ENCODE measurements at regions not wholly inside any gene's neighbourhood (a gene's known extent, or its start where the extent isn't known, plus 50 kb on each side); places are given as distances from the start of the nearest gene placed in this dataset.
"Not testable (repeated sequence)": the region's sequence is repeated elsewhere in the genome, so short reads cannot be mapped to it uniquely, and the experiment has no call there.

GRCh38 chr2:15810477-15811150 is 129.7 kb upstream of the MYCN start:
- DNase-seq, result no peak

- no peak for DNase-seq
These were observed 129.0 kb upstream of the MYCN start for GRCh38 chr2:15811367-15811766.

- DNase-seq, result no peak
These were observed 128.1 kb upstream of the MYCN start for GRCh38 chr2:15812187-15812780.

GRCh38 chr2:15813481-15814266 is 126.7 kb upstream of the MYCN start:
- DNase-seq, result no peak

- DNase-seq, result no peak
These were observed 125.9 kb upstream of the MYCN start for GRCh38 chr2:15814403-15814802.

GRCh38 chr2:15814946-15815345 is 125.4 kb upstream of the MYCN start:
- DNase-seq, result no peak

- no peak for DNase-seq
These were observed 124.1 kb upstream of the MYCN start for GRCh38 chr2:15816226-15816625.

GRCh38 chr2:15816674-15817406 is 123.5 kb upstream of the MYCN start:
- no peak for DNase-seq

- no peak for DNase-seq
These were observed 122.6 kb upstream of the MYCN start for GRCh38 chr2:15817748-15818147.

- no peak for DNase-seq
These were observed 122.0 kb upstream of the MYCN start for GRCh38 chr2:15818318-15818753.

GRCh38 chr2:15818881-15819280 is 121.5 kb upstream of the MYCN start:
- no peak for DNase-seq

GRCh38 chr2:15819562-15820256 is 120.6 kb upstream of the MYCN start:
- no peak for DNase-seq

GRCh38 chr2:15820257-15820566 is 120.1 kb upstream of the MYCN start:
- no peak for DNase-seq

- no peak for DNase-seq
These were observed 119.4 kb upstream of the MYCN start for GRCh38 chr2:15820927-15821326.

GRCh38 chr2:15822151-15823044 is 118.0 kb upstream of the MYCN start:
- no peak for DNase-seq

GRCh38 chr2:15823459-15824396 is 116.6 kb upstream of the MYCN start:
- no peak for DNase-seq

GRCh38 chr2:15824467-15824866 is 115.9 kb upstream of the MYCN start:
- not testable (repeated sequence) for DNase-seq

- DNase-seq, result no peak
These were observed 114.9 kb upstream of the MYCN start for GRCh38 chr2:15825276-15825980.

- no peak for DNase-seq
These were observed 114.1 kb upstream of the MYCN start for GRCh38 chr2:15826273-15826717.

- no peak for DNase-seq
These were observed 113.3 kb upstream of the MYCN start for GRCh38 chr2:15827001-15827400.

Measured in stimulated activated CD4-positive, alpha-beta T cell treated with anti-CD3 and anti-CD28 coated beads, Interleukin-2, amount 100 ng/mL, for 24 hours (primary cell).